ENCODE measurements at regions not wholly inside any gene's neighbourhood (a gene's known extent, or its start where the extent isn't known, plus 50 kb on each side); places are given as distances from the start of the nearest gene placed in this dataset.

- no peak for ATAC-seq (ENCODE audit: low read depth in 2 of 2)
- no peak for DNase-seq
- no peaks in the 10 kb centered on the region for H3K27me3 ChIP-seq (ENCODE audit: control insufficient read depth, insufficient read depth, low read length)
- Mint-ChIP-seq H3K27me3 (no peaks in the 10 kb centered on the region), H3K9me3 (peaks cover 0 to 11% (median 4%) of the 10 kb centered on the region in 7 donors), H3K4me1 (no peaks in the 10 kb centered on the region), H3K36me3 (no peaks in the 10 kb centered on the region), H3K4me3 (no peak overlapping the region), H3K27ac (no peak overlapping the region)
- H3K27ac ChIP-seq (ENCODE audit: insufficient read depth, low read length, poor library complexity, severe bottlenecking): no peak overlapping the region
- no peaks in the 10 kb centered on the region for H3K9me3 ChIP-seq (ENCODE audit: control insufficient read depth in 2 of 2, low read length in 2 of 2)
- H3K4me3 ChIP-seq (ENCODE audit: low read depth, low read length): no peak overlapping the region
- H3K4me1 ChIP-seq (ENCODE audit: control insufficient read depth, insufficient read depth, low read length, poor library complexity, severe bottlenecking): no peaks in the 10 kb centered on the region
- H3K36me3 ChIP-seq (ENCODE audit: control insufficient read depth, insufficient read depth, low read length): no peaks in the 10 kb centered on the region
Observed at GRCh38 chr6:155959898-155960495, 504.4 kb upstream of the NOX3 start.

DNA sequence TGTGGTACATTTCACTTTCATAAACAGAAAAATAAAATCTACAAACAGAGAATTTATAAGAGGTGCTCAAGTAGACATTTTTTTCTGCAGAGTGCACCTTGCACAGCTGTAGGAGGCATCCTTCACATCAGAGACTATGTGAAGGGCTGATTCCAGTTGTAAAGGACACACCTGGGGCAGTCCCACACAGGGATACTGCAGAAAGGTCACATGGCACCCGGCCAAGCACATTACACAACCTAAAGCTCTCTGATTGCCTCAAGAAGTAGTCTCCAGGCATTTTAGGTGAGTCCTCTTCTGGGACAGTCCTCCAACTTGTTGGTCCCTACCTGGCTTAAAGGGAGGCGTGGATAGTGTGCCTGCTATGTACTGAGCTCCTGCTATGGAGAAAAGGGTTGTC lies 502.9 kb upstream of the NOX3 start:
- Histone ChIP-seq H3K36me3 (ENCODE audit: control insufficient read depth, insufficient read depth, low read length) (no peaks in the 10 kb centered on the region), H3K4me3 (ENCODE audit: low read depth, low read length) (no peak overlapping the region), H3K4me1 (ENCODE audit: control insufficient read depth, insufficient read depth, low read length, poor library complexity, severe bottlenecking) (no peaks in the 10 kb centered on the region), H3K9me3 (ENCODE audit: control insufficient read depth in 2 of 2, low read length in 2 of 2) (no peaks in the 10 kb centered on the region), H3K27ac (ENCODE audit: insufficient read depth, low read length, poor library complexity, severe bottlenecking) (no peak overlapping the region), H3K27me3 (ENCODE audit: control insufficient read depth, insufficient read depth, low read length) (no peaks in the 10 kb centered on the region)
- Mint-ChIP-seq H3K4me1 (no peaks in the 10 kb centered on the region), H3K4me3 (no peak overlapping the region), H3K27me3 (no peaks in the 10 kb centered on the region), H3K36me3 (no peaks in the 10 kb centered on the region), H3K27ac (no peak overlapping the region), H3K9me3 (peaks cover 0 to 10% (median 4%) of the 10 kb centered on the region in 7 donors)
- ATAC-seq (ENCODE audit: low read depth in 2 of 2) (no peak), DNase-seq (no peak)

DNA sequence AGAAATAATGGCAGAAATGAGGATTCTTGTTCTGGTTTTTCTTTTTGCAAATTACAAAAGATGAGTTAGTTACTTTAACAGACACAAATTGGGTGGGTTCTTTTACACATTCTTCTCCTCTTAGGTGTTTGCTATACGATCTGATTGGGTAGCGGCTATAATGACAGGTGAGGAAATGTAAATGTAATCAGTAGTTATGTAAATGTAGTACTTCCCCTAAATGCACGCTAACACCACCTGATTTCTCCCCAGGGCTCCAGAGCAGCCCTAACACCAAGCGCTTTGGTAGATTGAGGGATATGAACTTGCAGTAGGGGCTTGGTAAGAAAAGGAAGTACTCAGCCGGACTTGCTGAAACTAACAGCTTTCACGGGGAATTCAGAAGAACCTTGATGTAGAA lies 499.4 kb upstream of the NOX3 start:
- Mint-ChIP-seq H3K4me3 (no peak overlapping the region), H3K36me3 (no peaks in the 10 kb centered on the region), H3K27ac (no peak overlapping the region), H3K27me3 (peaks cover 6% of the 10 kb centered on the region), H3K9me3 (peaks cover 0 to 1% (median 0%) of the 10 kb centered on the region in 7 donors), H3K4me1 (no peaks in the 10 kb centered on the region)
- no peak for DNase-seq
- Histone ChIP-seq H3K4me1 (ENCODE audit: control insufficient read depth, insufficient read depth, low read length, poor library complexity, severe bottlenecking) (no peaks in the 10 kb centered on the region), H3K9me3 (ENCODE audit: control insufficient read depth in 2 of 2, low read length in 2 of 2) (no peaks in the 10 kb centered on the region), H3K27ac (ENCODE audit: insufficient read depth, low read length, poor library complexity, severe bottlenecking) (no peak overlapping the region), H3K27me3 (ENCODE audit: control insufficient read depth, insufficient read depth, low read length) (no peaks in the 10 kb centered on the region), H3K36me3 (ENCODE audit: control insufficient read depth, insufficient read depth, low read length) (no peaks in the 10 kb centered on the region), H3K4me3 (ENCODE audit: low read depth, low read length) (no peak overlapping the region)
- no peak for ATAC-seq (ENCODE audit: low read depth in 2 of 2)

DNA sequence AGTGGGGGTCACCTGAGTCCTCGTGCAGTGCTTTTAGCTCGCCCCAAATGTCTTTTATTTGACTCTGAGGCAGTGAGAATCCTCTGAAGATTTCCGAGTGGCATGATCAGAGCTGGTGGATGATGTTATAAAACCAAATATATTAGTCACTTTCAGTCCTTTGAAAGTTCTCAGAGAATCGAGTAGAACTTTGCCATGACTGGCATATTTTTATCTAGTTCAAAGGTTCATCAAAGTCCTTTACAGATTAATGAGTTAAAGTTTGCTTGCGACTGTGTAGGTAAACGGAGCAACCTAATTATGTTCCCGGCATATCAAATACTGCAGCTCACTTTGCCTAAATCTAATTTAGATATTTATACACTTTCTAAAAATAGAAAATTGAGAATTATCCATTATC lies 498.5 kb upstream of the NOX3 start:
- Mint-ChIP-seq H3K4me3 (no peak overlapping the region), H3K27me3 (peaks cover 6% of the 10 kb centered on the region), H3K9me3 (peaks cover 0 to 1% (median 0%) of the 10 kb centered on the region in 7 donors), H3K27ac (no peak overlapping the region), H3K4me1 (no peaks in the 10 kb centered on the region), H3K36me3 (no peaks in the 10 kb centered on the region)
- no peaks in the 10 kb centered on the region for H3K4me1 ChIP-seq (ENCODE audit: control insufficient read depth, insufficient read depth, low read length, poor library complexity, severe bottlenecking)
- ATAC-seq (ENCODE audit: low read depth in 2 of 2): no peak
- no peaks in the 10 kb centered on the region for H3K36me3 ChIP-seq (ENCODE audit: control insufficient read depth, insufficient read depth, low read length)
- no peaks in the 10 kb centered on the region for H3K27me3 ChIP-seq (ENCODE audit: control insufficient read depth, insufficient read depth, low read length)
- no peaks in the 10 kb centered on the region for H3K9me3 ChIP-seq (ENCODE audit: control insufficient read depth in 2 of 2, low read length in 2 of 2)
- DNase-seq: no peak
- H3K27ac ChIP-seq (ENCODE audit: insufficient read depth, low read length, poor library complexity, severe bottlenecking): no peak overlapping the region
- H3K4me3 ChIP-seq (ENCODE audit: low read depth, low read length): no peak overlapping the region

GRCh38 chr6:155949256-155949655 lies 493.6 kb upstream of the NOX3 start:
- H3K27ac Mint-ChIP-seq: no peak overlapping the region
- H3K4me1 Mint-ChIP-seq: peaks cover 0 to 4% (median 0%) of the 10 kb centered on the region in 4 donors
- no peak overlapping the region for H3K4me3 ChIP-seq (ENCODE audit: low read depth, low read length)
- peaks cover 0 to 11% (median 2%) of the 10 kb centered on the region in 7 donors for H3K9me3 Mint-ChIP-seq
- peaks cover 3% of the 10 kb centered on the region for H3K36me3 Mint-ChIP-seq
- no peaks in the 10 kb centered on the region for H3K36me3 ChIP-seq (ENCODE audit: control insufficient read depth, insufficient read depth, low read length)
- no peaks in the 10 kb centered on the region for H3K4me1 ChIP-seq (ENCODE audit: control insufficient read depth, insufficient read depth, low read length, poor library complexity, severe bottlenecking)
- no peak overlapping the region for H3K4me3 Mint-ChIP-seq
- H3K27me3 ChIP-seq (ENCODE audit: control insufficient read depth, insufficient read depth, low read length): no peaks in the 10 kb centered on the region
- no peak for ATAC-seq (ENCODE audit: low read depth in 2 of 2)
- H3K27me3 Mint-ChIP-seq: peaks cover 6% of the 10 kb centered on the region
- H3K27ac ChIP-seq (ENCODE audit: insufficient read depth, low read length, poor library complexity, severe bottlenecking): no peak overlapping the region
- H3K9me3 ChIP-seq (ENCODE audit: control insufficient read depth in 2 of 2, low read length in 2 of 2): peaks cover 0 to 20% of the 10 kb centered on the region in 2 experiments
- no peak for DNase-seq

GRCh38 chr6:155946860-155947259 lies 491.2 kb upstream of the NOX3 start:
- H3K4me1 ChIP-seq (ENCODE audit: control insufficient read depth, insufficient read depth, low read length, poor library complexity, severe bottlenecking): no peaks in the 10 kb centered on the region
- H3K36me3 Mint-ChIP-seq: peaks cover 3% of the 10 kb centered on the region
- no peak overlapping the region for H3K4me3 Mint-ChIP-seq
- H3K27me3 Mint-ChIP-seq: peaks cover 12% of the 10 kb centered on the region
- no peaks in the 10 kb centered on the region for H3K36me3 ChIP-seq (ENCODE audit: control insufficient read depth, insufficient read depth, low read length)
- H3K27me3 ChIP-seq (ENCODE audit: control insufficient read depth, insufficient read depth, low read length): no peaks in the 10 kb centered on the region
- H3K9me3 ChIP-seq (ENCODE audit: control insufficient read depth in 2 of 2, low read length in 2 of 2): peaks cover 0 to 20% of the 10 kb centered on the region in 2 experiments
- peaks cover 0 to 11% (median 4%) of the 10 kb centered on the region in 7 donors for H3K9me3 Mint-ChIP-seq
- ATAC-seq (ENCODE audit: low read depth in 2 of 2) (no peak), DNase-seq (no peak)
- no peak overlapping the region for H3K27ac Mint-ChIP-seq
- no peak overlapping the region for H3K4me3 ChIP-seq (ENCODE audit: low read depth, low read length)
- peaks cover 0 to 4% (median 0%) of the 10 kb centered on the region in 4 donors for H3K4me1 Mint-ChIP-seq
- H3K27ac ChIP-seq (ENCODE audit: insufficient read depth, low read length, poor library complexity, severe bottlenecking): no peak overlapping the region

DNA sequence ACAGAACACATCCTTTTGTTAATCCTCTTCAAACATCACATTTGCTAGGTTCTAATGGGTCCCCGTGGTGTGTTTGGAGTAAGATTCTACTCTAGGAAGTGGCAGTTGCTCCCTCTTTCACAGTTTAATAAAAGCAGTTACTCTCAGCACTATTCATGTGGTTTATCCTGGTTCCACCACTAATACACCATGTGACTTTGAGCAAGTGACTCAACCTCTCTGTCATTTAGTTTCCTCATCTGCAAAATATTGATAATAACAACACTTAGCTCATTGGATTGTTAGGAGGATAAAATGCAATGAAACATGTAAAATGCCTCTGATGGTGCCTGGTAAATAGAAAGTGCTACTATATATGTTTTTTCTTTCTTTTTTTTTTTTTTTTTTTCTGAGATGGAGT lies 488.0 kb upstream of the NOX3 start:
- no peak for ATAC-seq (ENCODE audit: low read depth in 2 of 2)
- peaks cover 0 to 20% of the 10 kb centered on the region in 2 experiments for H3K9me3 ChIP-seq (ENCODE audit: control insufficient read depth in 2 of 2, low read length in 2 of 2)
- no peaks in the 10 kb centered on the region for H3K27me3 ChIP-seq (ENCODE audit: control insufficient read depth, insufficient read depth, low read length)
- H3K27me3 Mint-ChIP-seq: peaks cover 6% of the 10 kb centered on the region
- peaks cover 0 to 4% (median 0%) of the 10 kb centered on the region in 4 donors for H3K4me1 Mint-ChIP-seq
- no peak overlapping the region for H3K27ac Mint-ChIP-seq
- H3K36me3 Mint-ChIP-seq: peaks cover 3% of the 10 kb centered on the region
- H3K27ac ChIP-seq (ENCODE audit: insufficient read depth, low read length, poor library complexity, severe bottlenecking): no peak overlapping the region
- peaks cover 0 to 11% (median 5%) of the 10 kb centered on the region in 7 donors for H3K9me3 Mint-ChIP-seq
- no peaks in the 10 kb centered on the region for H3K36me3 ChIP-seq (ENCODE audit: control insufficient read depth, insufficient read depth, low read length)
- no peak for DNase-seq
- H3K4me1 ChIP-seq (ENCODE audit: control insufficient read depth, insufficient read depth, low read length, poor library complexity, severe bottlenecking): no peaks in the 10 kb centered on the region
- no peak overlapping the region for H3K4me3 Mint-ChIP-seq
- no peak overlapping the region for H3K4me3 ChIP-seq (ENCODE audit: low read depth, low read length)

- Mint-ChIP-seq H3K4me3 (no peak overlapping the region), H3K27ac (no peak overlapping the region), H3K4me1 (no peaks in the 10 kb centered on the region), H3K9me3 (peaks cover 0 to 12% (median 3%) of the 10 kb centered on the region in 7 donors), H3K36me3 (no peaks in the 10 kb centered on the region), H3K27me3 (peaks cover 6% of the 10 kb centered on the region)
- Histone ChIP-seq H3K27me3 (ENCODE audit: control insufficient read depth, insufficient read depth, low read length) (no peaks in the 10 kb centered on the region), H3K36me3 (ENCODE audit: control insufficient read depth, insufficient read depth, low read length) (no peaks in the 10 kb centered on the region), H3K4me3 (ENCODE audit: low read depth, low read length) (no peak overlapping the region), H3K4me1 (ENCODE audit: control insufficient read depth, insufficient read depth, low read length, poor library complexity, severe bottlenecking) (no peaks in the 10 kb centered on the region), H3K9me3 (ENCODE audit: control insufficient read depth in 2 of 2, low read length in 2 of 2) (no peaks in the 10 kb centered on the region), H3K27ac (ENCODE audit: insufficient read depth, low read length, poor library complexity, severe bottlenecking) (no peak overlapping the region)
- ATAC-seq (ENCODE audit: low read depth in 2 of 2) (no peak), DNase-seq (no peak)
Observed at GRCh38 chr6:155939253-155939652, 483.6 kb upstream of the NOX3 start.

Measured in CD4-positive, CD25-positive, alpha-beta regulatory T cell (primary cell).